ENCODE measurements at regions not wholly inside any gene's neighbourhood (a gene's known extent, or its start where the extent isn't known, plus 50 kb on each side); places are given as distances from the start of the nearest gene placed in this dataset.

GRCh38 chr4:111187108-111187507 lies 564.2 kb upstream of the PITX2 start:
- ATAC-seq: no peak

GRCh38 chr4:111198446-111198845 lies 575.6 kb upstream of the PITX2 start:
- no peak for ATAC-seq

- ATAC-seq: no peak
Measured at GRCh38 chr4:111204797-111205196, 581.9 kb upstream of the PITX2 start.

- no peak for ATAC-seq
Measured at GRCh38 chr4:111208970-111209369, 586.1 kb upstream of the PITX2 start.

GRCh38 chr4:111209706-111210105 lies 586.8 kb upstream of the PITX2 start:
- ATAC-seq: no peak

GRCh38 chr4:111210595-111210994 lies 587.7 kb upstream of the PITX2 start:
- no peak for ATAC-seq

- ATAC-seq: no peak
Measured at GRCh38 chr4:111213531-111213930, 590.7 kb upstream of the PITX2 start.

- ATAC-seq: no peak
Measured at GRCh38 chr4:111214371-111214770, 591.5 kb upstream of the PITX2 start.

GRCh38 chr4:111215755-111216154 lies 592.9 kb upstream of the PITX2 start:
- ATAC-seq: no peak

- no peak for ATAC-seq
Measured at GRCh38 chr4:111216791-111217190, 593.9 kb upstream of the PITX2 start.

- ATAC-seq: no peak
Measured at GRCh38 chr4:111221371-111221770, 598.5 kb upstream of the PITX2 start.

GRCh38 chr4:111228396-111228795 lies 605.5 kb upstream of the PITX2 start:
- no peak for ATAC-seq

- no peak for ATAC-seq
Measured at GRCh38 chr4:111228874-111229273, 606.0 kb upstream of the PITX2 start.

- no peak for ATAC-seq
Measured at GRCh38 chr4:111230265-111230664, 607.4 kb upstream of the PITX2 start.

- no peak for ATAC-seq
Measured at GRCh38 chr4:111231281-111231680, 608.4 kb upstream of the PITX2 start.

GRCh38 chr4:111234939-111235338 lies 612.1 kb upstream of the PITX2 start:
- no peak for ATAC-seq

- ATAC-seq: no peak
Measured at GRCh38 chr4:111263836-111264235, 641.0 kb upstream of the PITX2 start.

- no peak for ATAC-seq
Measured at GRCh38 chr4:111266937-111267336, 644.1 kb upstream of the PITX2 start.

GRCh38 chr4:111267786-111268185 lies 644.9 kb upstream of the PITX2 start:
- ATAC-seq: no peak

- no peak for ATAC-seq
Measured at GRCh38 chr4:111268769-111269414, 646.0 kb upstream of the PITX2 start.

- no peak for ATAC-seq
Measured at GRCh38 chr4:111269439-111269838, 646.6 kb upstream of the PITX2 start.

- no peak for ATAC-seq
Measured at GRCh38 chr4:111274060-111274459, 651.2 kb upstream of the PITX2 start.

GRCh38 chr4:111274486-111274885 lies 651.6 kb upstream of the PITX2 start:
- no peak for ATAC-seq

GRCh38 chr4:111281219-111281618 lies 658.3 kb upstream of the PITX2 start:
- no peak for ATAC-seq

- no peak for ATAC-seq
Measured at GRCh38 chr4:111282035-111282434, 659.2 kb upstream of the PITX2 start.

Data from activated CD4-positive, CD25-positive, alpha-beta regulatory T cell treated with anti-CD3 and anti-CD28 coated beads, Interleukin-2, amount 50 U/mL, for 24 hours (primary cell).